Upper lobe of right lung (tissue), 1 donor: ENCODE measurements at regions not wholly inside any gene's neighbourhood (a gene's known extent, or its start where the extent isn't known, plus 50 kb on each side); places are given as distances from the start of the nearest gene placed in this dataset.
A peak's percentile ranks its signal among the peaks of the same experiment; 100 is the strongest.

Experiments used
- ATAC-seq: fragments of 200-7000 bp; cut with Tn5 transposase; one replicate; pipeline ENCODE4 v1.9.1; 2020; ENCODE audit warnings: mild to moderate bottlenecking, moderate library complexity
- DNase-seq: peaks from one replicate; pipeline ENCODE4 v3.0.0-alpha.2; 2020
- H3K27ac ChIP-seq: fragments of 200-600 bp; one replicate; pipeline ENCODE4 v1.8.0; 2022
- H3K27me3 ChIP-seq: fragments of 200-600 bp; one replicate; pipeline ENCODE4 v1.8.0; 2022; ENCODE audit warnings: mild to moderate bottlenecking
- H3K36me3 ChIP-seq: fragments of 200-600 bp; one replicate; pipeline ENCODE4 v1.8.0; 2022
- H3K4me1 ChIP-seq: fragments of 200-600 bp; one replicate; pipeline ENCODE4 v1.8.0; 2022
- H3K4me3 ChIP-seq: fragments of 200-600 bp; one replicate; pipeline ENCODE4 v1.8.0; 2022; ENCODE audit warnings: mild to moderate bottlenecking
- H3K9me3 ChIP-seq: fragments of 200-600 bp; one replicate; pipeline ENCODE4 v1.8.0; 2022
- CTCF ChIP-seq: fragments of 200-600 bp; IDR thresholded peaks from one replicate; pipeline ENCODE4 v1.8.0; 2022; ENCODE audit warnings: antibody characterized with exemption
- intact Hi-C: fragments of 100-400 bp; cut with DNase I; formaldehyde crosslinking; loops from one replicate; pipeline ENCODE4 v1.11.0; 2022
- donor health status: DM: no; HTN: yes; CAD: no; lungs with severe emphysema.

- no peak overlapping the region for H3K4me3 ChIP-seq
- H3K27ac ChIP-seq, result no peak overlapping the region
- intact Hi-C loops, result no loop called here
- no peaks in the 10 kb centered on the region for H3K27me3 ChIP-seq
- DNase-seq (no peak), ATAC-seq (no peak)
- no peaks in the 10 kb centered on the region for H3K4me1 ChIP-seq
- no peaks in the 10 kb centered on the region for H3K36me3 ChIP-seq
- H3K9me3 ChIP-seq, result no peaks in the 10 kb centered on the region
- no peak for TF ChIP-seq CTCF
Observed at GRCh38 chr15:62307551-62307950, 142.5 kb upstream of the C2CD4B start.

DNA sequence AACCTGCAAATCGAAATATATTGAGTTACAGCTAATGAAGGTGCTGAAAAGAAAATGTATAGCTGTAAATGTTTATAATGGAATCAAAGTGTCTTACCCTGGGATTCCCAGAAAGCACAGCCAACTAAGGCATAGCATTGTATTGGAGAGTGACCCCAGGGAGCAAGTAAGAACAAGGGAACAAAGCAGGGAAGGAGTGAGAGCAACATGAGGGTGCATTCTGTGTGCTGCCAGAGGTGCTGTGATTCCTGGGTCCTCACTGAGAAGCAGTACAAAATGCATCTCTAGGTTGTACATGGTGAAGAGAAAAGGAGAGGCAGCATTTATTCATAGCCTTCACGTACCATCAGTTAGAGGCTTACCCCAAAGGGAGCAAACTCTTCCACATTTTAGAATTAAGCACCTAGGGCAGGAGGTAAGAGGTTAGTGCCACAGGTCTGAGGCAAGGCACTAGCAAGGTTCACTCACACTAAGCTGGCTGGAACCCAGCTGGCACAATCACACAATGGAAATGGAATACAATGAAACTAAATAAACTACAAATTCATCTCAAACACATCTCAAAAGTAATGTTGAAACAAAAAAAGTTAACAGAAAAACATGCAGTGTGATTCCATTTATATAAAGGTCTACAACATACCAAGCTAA lies 151.5 kb upstream of the C2CD4B start:
- Histone ChIP-seq H3K9me3 (no peaks in the 10 kb centered on the region), H3K27me3 (no peaks in the 10 kb centered on the region), H3K4me1 (no peaks in the 10 kb centered on the region), H3K36me3 (no peaks in the 10 kb centered on the region), H3K27ac (no peak overlapping the region), H3K4me3 (no peak overlapping the region)
- intact Hi-C loops, result no loop called here
- no peak for TF ChIP-seq CTCF
- ATAC-seq (no peak), DNase-seq (no peak)

- Histone ChIP-seq H3K4me3 (no peak overlapping the region), H3K4me1 (no peaks in the 10 kb centered on the region), H3K27ac (no peak overlapping the region), H3K27me3 (no peaks in the 10 kb centered on the region), H3K9me3 (no peaks in the 10 kb centered on the region), H3K36me3 (no peaks in the 10 kb centered on the region)
- DNase-seq (no peak), ATAC-seq (no peak)
- intact Hi-C loops, result no loop called here
- TF ChIP-seq CTCF, result no peak
Observed at GRCh38 chr15:62320259-62320658, 155.2 kb upstream of the C2CD4B start.

DNA sequence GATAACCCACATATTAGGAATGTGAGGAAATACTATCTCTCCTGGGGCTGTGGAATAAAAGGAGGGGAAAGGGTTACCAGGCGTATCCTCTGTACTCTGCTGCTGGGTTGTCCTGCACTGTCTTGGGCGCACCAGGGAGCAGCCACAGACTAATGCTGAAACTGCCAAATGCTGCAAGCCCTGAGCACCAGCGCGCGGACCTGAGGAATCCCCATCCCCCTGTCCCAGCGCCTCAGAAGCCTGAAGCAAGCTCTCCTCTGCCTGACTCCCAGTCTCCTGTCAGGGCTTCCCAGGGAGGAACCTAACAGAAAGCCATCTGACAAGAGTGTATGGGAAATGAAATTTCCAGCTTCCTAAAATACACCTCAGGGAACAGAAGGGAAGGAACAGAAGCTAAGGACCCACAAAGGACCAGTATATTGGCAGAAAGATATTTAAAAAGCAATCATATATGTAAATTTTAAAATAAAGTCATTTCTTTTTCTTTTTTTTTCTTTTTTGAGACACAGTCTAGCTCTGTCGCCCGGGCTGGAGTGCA lies 158.3 kb upstream of the C2CD4B start:
- H3K36me3 ChIP-seq, result no peaks in the 10 kb centered on the region
- H3K9me3 ChIP-seq, result no peaks in the 10 kb centered on the region
- intact Hi-C loops, result no loop called here
- H3K27ac ChIP-seq, result no peak overlapping the region
- no peak for TF ChIP-seq CTCF
- H3K4me1 ChIP-seq, result no peaks in the 10 kb centered on the region
- no peaks in the 10 kb centered on the region for H3K27me3 ChIP-seq
- no peak for DNase-seq
- ATAC-seq, result no peak
- H3K4me3 ChIP-seq, result no peak overlapping the region

DNA sequence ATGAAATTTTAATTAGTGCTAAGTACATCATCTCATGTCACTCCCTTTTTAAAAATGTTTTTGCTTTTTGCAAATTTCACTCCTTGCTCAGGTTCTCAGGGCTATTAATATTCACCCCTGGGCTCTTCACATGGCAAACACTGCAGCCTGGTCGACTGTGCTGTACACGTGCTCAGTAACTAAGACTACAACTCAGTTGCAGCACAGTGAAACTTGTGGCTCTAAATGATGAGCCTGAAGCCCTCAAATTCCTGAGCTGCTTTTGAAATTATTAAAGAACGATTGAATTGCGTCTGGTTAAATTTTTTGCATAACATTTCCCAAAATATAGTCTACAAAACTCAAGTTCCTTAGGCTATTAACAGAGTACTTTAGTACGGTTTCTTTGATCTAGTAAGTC lies 159.3 kb upstream of the C2CD4B start:
- ATAC-seq (peak; percentile 66), DNase-seq (no peak)
- no peak overlapping the region for H3K4me3 ChIP-seq
- no peaks in the 10 kb centered on the region for H3K36me3 ChIP-seq
- H3K27ac ChIP-seq, result no peak overlapping the region
- intact Hi-C loops, result no loop called here
- H3K4me1 ChIP-seq, result no peaks in the 10 kb centered on the region
- H3K9me3 ChIP-seq, result no peaks in the 10 kb centered on the region
- no peaks in the 10 kb centered on the region for H3K27me3 ChIP-seq
- TF ChIP-seq CTCF, result no peak

- H3K4me3 ChIP-seq, result no peak overlapping the region
- DNase-seq (no peak), ATAC-seq (no peak)
- no peaks in the 10 kb centered on the region for H3K27me3 ChIP-seq
- no peaks in the 10 kb centered on the region for H3K9me3 ChIP-seq
- no peak for TF ChIP-seq CTCF
- intact Hi-C loops, result no loop called here
- no peaks in the 10 kb centered on the region for H3K4me1 ChIP-seq
- H3K27ac ChIP-seq, result no peak overlapping the region
- H3K36me3 ChIP-seq, result no peaks in the 10 kb centered on the region
Observed at GRCh38 chr15:62325597-62325996, 160.5 kb upstream of the C2CD4B start.
